Brain microvascular endothelial cell (primary cell): ENCODE measurements at regions not wholly inside any gene's neighbourhood (a gene's known extent, or its start where the extent isn't known, plus 50 kb on each side); places are given as distances from the start of the nearest gene placed in this dataset.

Experiments
- DNase-seq: peaks from one replicate; pipeline ENCODE4 v3.0.0-alpha.2; 2020
- H3K27ac ChIP-seq: fragments of 250-450 bp; sonication (Bioruptor Pico); 2 replicates; pipeline ENCODE4 v1.5.1; 2020; ENCODE audit warnings: mild to moderate bottlenecking, moderate library complexity
- H3K27me3 ChIP-seq: fragments of 250-450 bp; sonication (Bioruptor Pico); replicated peaks from 2 replicates; pipeline ENCODE4 v1.5.1; 2020; ENCODE audit warnings: mild to moderate bottlenecking
- H3K36me3 ChIP-seq: fragments of 250-450 bp; sonication (Bioruptor Pico); replicated peaks from 2 replicates; pipeline ENCODE4 v1.5.1; 2020; ENCODE audit warnings: mild to moderate bottlenecking
- H3K4me3 ChIP-seq: 2 replicates; pipeline ENCODE4 v1.5.1; 2011; ENCODE audit warnings: low read depth, mild to moderate bottlenecking, control low read depth, low read length, moderate library complexity
- in situ Hi-C: cut with HindIII; loops from 2 replicates; pipeline ENCODE4 v1.10.0; 2017; ENCODE audit warnings: low sequenced_read_pairs, low pct_ligation_motif_present
- TF ChIP-seq, protein P1 (sequence below): IDR thresholded peaks from 2 replicates; pipeline ENCODE4 v1.5.1; 2011; ENCODE audit warnings: low read depth, mild to moderate bottlenecking, moderate library complexity, low read length, control low read depth, inconsistent platforms; ENCODE audit errors: missing control alignments

GRCh38 chr1:167159782-167160181, 60.9 kb upstream of the POU2F1 start:
- Histone ChIP-seq H3K4me3 (no peak overlapping the region), H3K27me3 (no peaks in the 10 kb centered on the region), H3K36me3 (no peaks in the 10 kb centered on the region), H3K27ac (no peak overlapping the region)
- TF ChIP-seq, protein P1, sequence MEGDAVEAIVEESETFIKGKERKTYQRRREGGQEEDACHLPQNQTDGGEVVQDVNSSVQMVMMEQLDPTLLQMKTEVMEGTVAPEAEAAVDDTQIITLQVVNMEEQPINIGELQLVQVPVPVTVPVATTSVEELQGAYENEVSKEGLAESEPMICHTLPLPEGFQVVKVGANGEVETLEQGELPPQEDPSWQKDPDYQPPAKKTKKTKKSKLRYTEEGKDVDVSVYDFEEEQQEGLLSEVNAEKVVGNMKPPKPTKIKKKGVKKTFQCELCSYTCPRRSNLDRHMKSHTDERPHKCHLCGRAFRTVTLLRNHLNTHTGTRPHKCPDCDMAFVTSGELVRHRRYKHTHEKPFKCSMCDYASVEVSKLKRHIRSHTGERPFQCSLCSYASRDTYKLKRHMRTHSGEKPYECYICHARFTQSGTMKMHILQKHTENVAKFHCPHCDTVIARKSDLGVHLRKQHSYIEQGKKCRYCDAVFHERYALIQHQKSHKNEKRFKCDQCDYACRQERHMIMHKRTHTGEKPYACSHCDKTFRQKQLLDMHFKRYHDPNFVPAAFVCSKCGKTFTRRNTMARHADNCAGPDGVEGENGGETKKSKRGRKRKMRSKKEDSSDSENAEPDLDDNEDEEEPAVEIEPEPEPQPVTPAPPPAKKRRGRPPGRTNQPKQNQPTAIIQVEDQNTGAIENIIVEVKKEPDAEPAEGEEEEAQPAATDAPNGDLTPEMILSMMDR: no peak
- in situ Hi-C loops: no loop called here
- no peak for DNase-seq

- TF ChIP-seq, protein P1: no peak
- in situ Hi-C loops: no loop called here
- no peak for DNase-seq
- Histone ChIP-seq H3K27ac (no peak overlapping the region), H3K27me3 (no peaks in the 10 kb centered on the region), H3K36me3 (no peaks in the 10 kb centered on the region), H3K4me3 (no peak overlapping the region)
These were observed 59.4 kb upstream of the POU2F1 start for GRCh38 chr1:167161242-167161641.

DNA sequence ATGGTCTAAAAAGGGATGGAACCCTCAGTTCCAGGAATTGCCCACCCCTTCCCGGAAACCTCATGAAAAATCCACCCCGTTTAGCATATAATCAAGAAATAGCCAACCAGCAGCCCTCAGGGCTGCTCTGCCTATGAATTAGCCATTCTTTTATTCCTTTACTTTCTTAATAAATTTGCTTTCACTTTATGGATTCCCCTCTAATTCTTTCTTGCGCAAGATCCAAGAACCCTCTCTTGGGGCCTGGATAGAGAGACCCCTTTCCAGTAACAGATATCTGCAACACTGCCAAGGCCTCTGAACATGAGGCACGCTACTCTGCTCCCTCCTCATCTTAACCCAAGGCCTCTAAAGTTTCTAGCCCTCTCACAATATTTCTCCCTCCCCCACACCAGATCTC, 58.9 kb upstream of the POU2F1 start:
- no peaks in the 10 kb centered on the region for H3K27me3 ChIP-seq
- no peaks in the 10 kb centered on the region for H3K36me3 ChIP-seq
- DNase-seq: no peak
- H3K4me3 ChIP-seq: no peak overlapping the region
- TF ChIP-seq, protein P1: no peak
- H3K27ac ChIP-seq: no peak overlapping the region
- in situ Hi-C loops: no loop called here

GRCh38 chr1:167165219-167165618, 55.5 kb upstream of the POU2F1 start:
- in situ Hi-C loops: no loop called here
- no peak for DNase-seq
- no peaks in the 10 kb centered on the region for H3K36me3 ChIP-seq
- H3K4me3 ChIP-seq: no peak overlapping the region
- H3K27ac ChIP-seq: no peak overlapping the region
- TF ChIP-seq, protein P1: no peak
- no peaks in the 10 kb centered on the region for H3K27me3 ChIP-seq

GRCh38 chr1:167165948-167166689, 54.6 kb upstream of the POU2F1 start:
- no peaks in the 10 kb centered on the region for H3K36me3 ChIP-seq
- no peaks in the 10 kb centered on the region for H3K27me3 ChIP-seq
- in situ Hi-C loops: no loop called here
- H3K4me3 ChIP-seq: no peak overlapping the region
- H3K27ac ChIP-seq: no peak overlapping the region
- TF ChIP-seq, protein P1: no peak
- peak; percentile 51 for DNase-seq

- no peak overlapping the region for H3K4me3 ChIP-seq
- in situ Hi-C loops: no loop called here
- H3K27ac ChIP-seq: no peak overlapping the region
- H3K36me3 ChIP-seq: no peaks in the 10 kb centered on the region
- H3K27me3 ChIP-seq: no peaks in the 10 kb centered on the region
- no peak for DNase-seq
- TF ChIP-seq, protein P1: no peak
These were observed 54.0 kb upstream of the POU2F1 start for GRCh38 chr1:167166690-167167075.
